ENCODE measurements at regions not wholly inside any gene's neighbourhood (a gene's known extent, or its start where the extent isn't known, plus 50 kb on each side); places are given as distances from the start of the nearest gene placed in this dataset.
"Not testable (repeated sequence)": the region's sequence is repeated elsewhere in the genome, so short reads cannot be mapped to it uniquely, and the experiment has no call there.

GRCh38 chr21:43287795-43288755 is 119.3 kb downstream of the CRYAA start:
- DNase-seq (ENCODE audit: low spot score) = no peak

- no peak for DNase-seq (ENCODE audit: low spot score)
Observed at GRCh38 chr21:43287111-43287760, 118.4 kb downstream of the CRYAA start.

GRCh38 chr21:43286196-43286595 is 117.4 kb downstream of the CRYAA start:
- DNase-seq (ENCODE audit: low spot score) = no peak

- DNase-seq (ENCODE audit: low spot score) = no peak
Observed at GRCh38 chr21:43284700-43285099, 115.9 kb downstream of the CRYAA start.

GRCh38 chr21:43284238-43284637 is 115.4 kb downstream of the CRYAA start:
- no peak for DNase-seq (ENCODE audit: low spot score)

- DNase-seq (ENCODE audit: low spot score) = not testable (repeated sequence)
Observed at GRCh38 chr21:43283925-43284221, 115.1 kb downstream of the CRYAA start.

GRCh38 chr21:43283136-43283924 is 114.5 kb downstream of the CRYAA start:
- DNase-seq (ENCODE audit: low spot score) = no peak

- DNase-seq (ENCODE audit: low spot score) = no peak
Observed at GRCh38 chr21:43282358-43283120, 113.7 kb downstream of the CRYAA start.

- no peak for DNase-seq (ENCODE audit: low spot score)
Observed at GRCh38 chr21:43281661-43282357, 113.0 kb downstream of the CRYAA start.

- DNase-seq (ENCODE audit: low spot score) = no peak
Observed at GRCh38 chr21:43280949-43281633, 112.3 kb downstream of the CRYAA start.

- DNase-seq (ENCODE audit: low spot score) = no peak
Observed at GRCh38 chr21:43279578-43279894, 110.7 kb downstream of the CRYAA start.

GRCh38 chr21:43278766-43279577 is 110.2 kb downstream of the CRYAA start:
- no peak for DNase-seq (ENCODE audit: low spot score)

- no peak for DNase-seq (ENCODE audit: low spot score)
Observed at GRCh38 chr21:43278359-43278758, 109.6 kb downstream of the CRYAA start.

GRCh38 chr21:43277481-43278351 is 108.9 kb downstream of the CRYAA start:
- DNase-seq (ENCODE audit: low spot score) = no peak

- no peak for DNase-seq (ENCODE audit: low spot score)
Observed at GRCh38 chr21:43276811-43277210, 108.0 kb downstream of the CRYAA start.

GRCh38 chr21:43275421-43276211 is 106.8 kb downstream of the CRYAA start:
- DNase-seq (ENCODE audit: low spot score) = no peak

GRCh38 chr21:43274946-43275310 is 106.1 kb downstream of the CRYAA start:
- DNase-seq (ENCODE audit: low spot score) = no peak

Data from CD4-positive, alpha-beta T cell treated with Interleukin-6 at 100 ng/mL for 8 hours (primary cell).